Psoas muscle (tissue), 7 donors: ENCODE measurements at regions not wholly inside any gene's neighbourhood (a gene's known extent, or its start where the extent isn't known, plus 50 kb on each side); places are given as distances from the start of the nearest gene placed in this dataset.

Experiments
- ATAC-seq, 4 donors: fragments of 200-7000 bp; cut with Tn5 transposase; one replicate each; pipeline ENCODE4 v1.9.1; 2020; ENCODE audit warnings: moderate library complexity in 3 of 4, mild to moderate bottlenecking in 2 of 4
- DNase-seq, 2 donors: peaks; one replicate each; pipeline ENCODE4 v3.0.0-alpha.2; 2020
- H3K27ac ChIP-seq: fragments of 200-600 bp; one replicate; pipeline ENCODE4 v1.8.0; 2022
- H3K27me3 ChIP-seq, 3 donors: fragments of 200-600 bp in 1 of 3; one replicate each; pipeline versions ENCODE4 v1.6.1 to v1.8.0; 2013 to 2022; ENCODE audit warnings: low read length in 2 of 3, mild to moderate bottlenecking in 2 of 3, moderate library complexity in 1 of 3; ENCODE audit not compliant: insufficient read depth in 3 of 3
- H3K36me3 ChIP-seq, 2 donors: fragments of 200-600 bp in 1 of 2; one replicate each; pipeline versions ENCODE4 v1.6.1 to v1.8.0; 2013 to 2022; ENCODE audit warnings: low read depth in 1 of 2, mild to moderate bottlenecking in 1 of 2, moderate library complexity in 1 of 2; ENCODE audit not compliant: insufficient read depth in 1 of 2
- H3K4me1 ChIP-seq: fragments of 200-600 bp; one replicate; pipeline ENCODE4 v1.8.0; 2022
- H3K4me3 ChIP-seq: fragments of 200-600 bp; one replicate; pipeline ENCODE4 v1.8.0; 2022; ENCODE audit warnings: mild to moderate bottlenecking
- H3K9me3 ChIP-seq: fragments of 200-600 bp; one replicate; pipeline ENCODE4 v1.8.0; 2022
- CTCF ChIP-seq: fragments of 200-600 bp; IDR thresholded peaks from one replicate; pipeline ENCODE4 v1.8.0; 2022; ENCODE audit warnings: antibody characterized with exemption
- WGBS, 3 donors: extraction: QIAGEN DNeasy Blood & Tissue Kit; methylation state at CpG; one replicate each; pipeline versions ENCODE4 v1.1.6 to v1.1.7; 2013; 5-methylcytosine and 5-hydroxymethylcytosine counted together
- intact Hi-C, 2 donors: fragments of 100-400 bp; cut with DNase I; formaldehyde crosslinking; loops; one replicate each; pipeline versions ENCODE4 v1.11.0 to v1.14.2; 2022
- donor health status: healthy with polysubstance abuse.
- donor health status: DM: no; HTN: no; CAD: no; lungs with moderate emphysema.
- donor health status: Bipolar disorder and iron deficiency.
- donor health status: healthy.
- donor health status: DM: yes; HTN: yes; CAD: no.
- donor health status: DM: no; HTN: no; CAD: no.
- donor health status: DM: yes; HTN: yes; CAD: no.

GRCh38 chr5:4630031-4630430, 510.1 kb upstream of the ADAMTS16 start:
- ATAC-seq (no peak), DNase-seq (no peak)
- Histone ChIP-seq H3K27ac (no peak overlapping the region), H3K27me3 (no peaks in the 10 kb centered on the region), H3K4me3 (no peak overlapping the region), H3K36me3 (no peaks in the 10 kb centered on the region), H3K4me1 (no peaks in the 10 kb centered on the region), H3K9me3 (no peaks in the 10 kb centered on the region)
- TF ChIP-seq CTCF, result no peak
- WGBS, 3 donors, result 92 to 93% (median 92%) methylated on average over 11 of the region's 11 CpGs
- intact Hi-C loops, result no loop called here

GRCh38 chr5:4634342-4634741, 505.8 kb upstream of the ADAMTS16 start:
- ATAC-seq, result no peak
- WGBS, 3 donors, result 76 to 84% (median 77%) methylated on average over 2 of the region's 2 CpGs
- no peak overlapping the region for H3K4me3 ChIP-seq
- no peak for TF ChIP-seq CTCF
- DNase-seq, result no peak
- no peaks in the 10 kb centered on the region for H3K9me3 ChIP-seq
- no peaks in the 10 kb centered on the region for H3K27me3 ChIP-seq
- no peaks in the 10 kb centered on the region for H3K36me3 ChIP-seq
- H3K27ac ChIP-seq, result no peak overlapping the region
- intact Hi-C loops, result no loop called here
- H3K4me1 ChIP-seq, result no peaks in the 10 kb centered on the region

GRCh38 chr5:4636378-4636777, 503.8 kb upstream of the ADAMTS16 start:
- Histone ChIP-seq H3K9me3 (no peaks in the 10 kb centered on the region), H3K4me1 (no peaks in the 10 kb centered on the region), H3K4me3 (no peak overlapping the region), H3K36me3 (no peaks in the 10 kb centered on the region), H3K27ac (no peak overlapping the region), H3K27me3 (no peaks in the 10 kb centered on the region)
- intact Hi-C loops, result no loop called here
- WGBS, 3 donors, result 51 to 58% (median 57%) methylated on average over 6 of the region's 6 CpGs
- DNase-seq, result no peak
- no peak for TF ChIP-seq CTCF
- ATAC-seq, result no peak

- no peak overlapping the region for H3K4me3 ChIP-seq
- H3K27me3 ChIP-seq, result no peaks in the 10 kb centered on the region
- 78 to 80% (median 79%) methylated on average over 11 of the region's 11 CpGs for WGBS, 3 donors
- TF ChIP-seq CTCF, result no peak
- intact Hi-C loops, result no loop called here
- no peak for DNase-seq
- ATAC-seq, result no peak
- H3K27ac ChIP-seq, result no peak overlapping the region
- no peaks in the 10 kb centered on the region for H3K4me1 ChIP-seq
- no peaks in the 10 kb centered on the region for H3K9me3 ChIP-seq
- no peaks in the 10 kb centered on the region for H3K36me3 ChIP-seq
These were observed 500.2 kb upstream of the ADAMTS16 start for GRCh38 chr5:4639946-4640345.

GRCh38 chr5:4640795-4641194, 499.3 kb upstream of the ADAMTS16 start:
- Histone ChIP-seq H3K27me3 (no peaks in the 10 kb centered on the region), H3K9me3 (no peaks in the 10 kb centered on the region), H3K36me3 (no peaks in the 10 kb centered on the region), H3K4me3 (no peak overlapping the region), H3K27ac (no peak overlapping the region), H3K4me1 (no peaks in the 10 kb centered on the region)
- 44 to 61% (median 46%) methylated on average over 2 of the region's 2 CpGs for WGBS, 3 donors
- no peak for ATAC-seq
- DNase-seq, result no peak
- intact Hi-C loops, result no loop called here
- TF ChIP-seq CTCF, result no peak
